Lung (tissue), 11 donors: ENCODE measurements at regions not wholly inside any gene's neighbourhood (a gene's known extent, or its start where the extent isn't known, plus 50 kb on each side); places are given as distances from the start of the nearest gene placed in this dataset.

Source experiments
- ATAC-seq: fragments of 200-7000 bp; cut with Tn5 transposase; one replicate; pipeline ENCODE4 v1.9.1; 2020; ENCODE audit warnings: moderate number of reproducible peaks; ENCODE audit not compliant: insufficient read depth, low FRiP score
- DNase-seq, 3 donors: peaks; one replicate each; pipeline ENCODE4 v3.0.0-alpha.2; 2013 to 2017
- H3K27ac ChIP-seq, 2 donors: one replicate each; pipeline ENCODE4 v1.5.1; 2013; ENCODE audit warnings: mild to moderate bottlenecking in 2 of 2, moderate library complexity in 2 of 2, control low read depth in 1 of 2, inconsistent platforms in 1 of 2, low read depth in 1 of 2, low read length in 1 of 2
- H3K27me3 ChIP-seq, 3 donors: one replicate each; pipeline ENCODE4 v1.5.1; 2013; ENCODE audit warnings: low read length in 2 of 3; ENCODE audit not compliant: control insufficient read depth in 3 of 3, insufficient read depth in 3 of 3
- H3K36me3 ChIP-seq, 4 donors: one replicate each; pipeline ENCODE4 v1.5.1; 2013; ENCODE audit warnings: low read length in 4 of 4, mild to moderate bottlenecking in 1 of 4, moderate library complexity in 1 of 4; ENCODE audit not compliant: control insufficient read depth in 4 of 4, insufficient read depth in 4 of 4
- H3K4me1 ChIP-seq, 5 donors: one replicate each; pipeline ENCODE4 v1.5.1; 2013; ENCODE audit warnings: low read length in 5 of 5, mild to moderate bottlenecking in 2 of 5, moderate library complexity in 1 of 5; ENCODE audit not compliant: control insufficient read depth in 5 of 5, insufficient read depth in 5 of 5
- H3K4me3 ChIP-seq: one replicate; pipeline ENCODE4 v1.5.1; 2013; ENCODE audit warnings: mild to moderate bottlenecking, control low read depth, moderate library complexity
- H3K9ac ChIP-seq, 2 donors: one replicate each; pipeline ENCODE4 v1.5.1; 2013; ENCODE audit warnings: low read length in 2 of 2, control low read depth in 1 of 2; ENCODE audit not compliant: insufficient read depth in 1 of 2
- H3K9me3 ChIP-seq, 4 donors: one replicate each; pipeline ENCODE4 v1.5.1; 2013; ENCODE audit warnings: low read length in 3 of 4, mild to moderate bottlenecking in 1 of 4, moderate library complexity in 1 of 4; ENCODE audit not compliant: control insufficient read depth in 4 of 4, insufficient read depth in 3 of 4
- WGBS, 2 donors: extraction: QIAGEN DNeasy Blood & Tissue Kit; methylation state at CpG; one replicate each; pipeline ENCODE4 v1.1.7; 2013; 5-methylcytosine and 5-hydroxymethylcytosine counted together
- TF ChIP-seq, protein P1 (sequence below): IDR thresholded peaks from 2 replicates; pipeline ENCODE4 v1.5.1; 2012; ENCODE audit warnings: mild to moderate bottlenecking; ENCODE audit errors: control extremely low read depth, extremely low read depth
- donor health status: control.
- donor health status: control.
- donor health status: Bipolar disorder and iron deficiency.
- donor health status: healthy.
- donor health status: DM: yes; HTN: yes; CAD: no.

DNA sequence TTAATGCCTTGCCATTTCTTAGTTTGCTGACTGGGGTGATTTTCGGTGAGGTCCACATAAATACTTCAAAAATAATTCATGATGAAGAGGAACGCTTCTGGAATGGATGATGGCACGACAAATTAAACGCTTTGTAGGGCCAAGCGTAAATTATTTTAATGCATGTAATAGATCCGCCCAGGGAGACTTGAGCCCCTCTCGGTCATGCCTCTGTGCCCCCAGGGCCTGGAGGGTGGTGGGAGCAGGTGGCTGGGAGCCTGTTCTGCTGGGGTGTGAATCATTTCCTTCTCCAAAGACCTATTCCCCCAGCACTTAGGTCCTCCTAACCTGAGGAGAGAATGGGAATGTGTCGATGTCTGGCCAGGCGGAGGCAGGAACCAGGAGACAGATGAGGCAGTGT lies 350.6 kb downstream of the ZNF536 start:
- TF ChIP-seq, protein P1, sequence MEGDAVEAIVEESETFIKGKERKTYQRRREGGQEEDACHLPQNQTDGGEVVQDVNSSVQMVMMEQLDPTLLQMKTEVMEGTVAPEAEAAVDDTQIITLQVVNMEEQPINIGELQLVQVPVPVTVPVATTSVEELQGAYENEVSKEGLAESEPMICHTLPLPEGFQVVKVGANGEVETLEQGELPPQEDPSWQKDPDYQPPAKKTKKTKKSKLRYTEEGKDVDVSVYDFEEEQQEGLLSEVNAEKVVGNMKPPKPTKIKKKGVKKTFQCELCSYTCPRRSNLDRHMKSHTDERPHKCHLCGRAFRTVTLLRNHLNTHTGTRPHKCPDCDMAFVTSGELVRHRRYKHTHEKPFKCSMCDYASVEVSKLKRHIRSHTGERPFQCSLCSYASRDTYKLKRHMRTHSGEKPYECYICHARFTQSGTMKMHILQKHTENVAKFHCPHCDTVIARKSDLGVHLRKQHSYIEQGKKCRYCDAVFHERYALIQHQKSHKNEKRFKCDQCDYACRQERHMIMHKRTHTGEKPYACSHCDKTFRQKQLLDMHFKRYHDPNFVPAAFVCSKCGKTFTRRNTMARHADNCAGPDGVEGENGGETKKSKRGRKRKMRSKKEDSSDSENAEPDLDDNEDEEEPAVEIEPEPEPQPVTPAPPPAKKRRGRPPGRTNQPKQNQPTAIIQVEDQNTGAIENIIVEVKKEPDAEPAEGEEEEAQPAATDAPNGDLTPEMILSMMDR, result no peak
- DNase-seq, result no peak
- Histone ChIP-seq H3K27me3 (no peaks in the 10 kb centered on the region), H3K4me3 (no peak overlapping the region), H3K9ac (no peak overlapping the region), H3K27ac (no peak overlapping the region), H3K4me1 (peaks cover 0 to 17% (median 0%) of the 10 kb centered on the region in 5 donors), H3K9me3 (no peaks in the 10 kb centered on the region), H3K36me3 (no peaks in the 10 kb centered on the region)
- 93 to 94% methylated on average over 9 of the region's 9 CpGs for WGBS, 2 donors
- no peak for ATAC-seq

DNA sequence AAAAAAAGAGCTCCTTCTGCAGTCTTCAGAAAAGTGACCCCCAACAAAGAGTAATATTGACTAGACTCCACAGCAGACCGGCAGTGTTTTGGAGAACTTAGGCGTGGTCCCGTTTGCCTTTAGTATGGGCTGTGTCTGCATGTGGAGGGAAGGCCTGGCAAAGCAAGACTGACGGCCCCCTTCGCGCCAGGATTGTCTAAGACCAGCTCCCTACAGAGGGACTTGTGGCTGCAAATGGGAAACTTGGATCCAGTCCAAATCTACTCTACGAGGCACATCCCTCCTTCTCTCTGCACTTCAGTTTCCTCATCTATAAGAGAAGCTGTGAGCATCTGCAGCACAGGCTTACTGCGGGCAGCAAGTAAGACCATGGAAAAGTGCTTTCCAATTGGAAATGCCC lies 350.0 kb downstream of the ZNF536 start:
- Histone ChIP-seq H3K27ac (no peak overlapping the region), H3K9me3 (no peaks in the 10 kb centered on the region), H3K36me3 (no peaks in the 10 kb centered on the region), H3K27me3 (no peaks in the 10 kb centered on the region), H3K4me1 (peaks cover 0 to 17% (median 0%) of the 10 kb centered on the region in 5 donors), H3K9ac (no peak overlapping the region), H3K4me3 (no peak overlapping the region)
- TF ChIP-seq, protein P1, result no peak
- no peak for DNase-seq
- WGBS, 2 donors, result 91 to 94% methylated on average over 8 of the region's 8 CpGs
- ATAC-seq, result no peak

DNA sequence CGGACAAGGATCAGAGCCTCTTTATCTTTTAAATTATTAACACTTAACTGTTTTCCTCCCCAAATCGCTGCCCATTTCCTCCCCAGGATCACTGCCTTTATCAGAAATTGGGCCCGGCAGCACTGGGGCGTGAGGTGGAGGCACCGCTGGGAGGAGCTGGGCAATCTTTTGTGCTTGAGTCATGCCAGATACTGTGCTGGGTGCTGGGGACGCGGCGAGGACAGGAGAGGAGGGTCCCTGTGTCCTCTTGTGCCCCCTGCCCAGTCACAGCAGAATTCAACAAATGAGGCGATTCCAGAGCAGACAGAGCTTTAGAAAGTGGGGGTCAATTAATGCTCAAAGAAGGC lies 347.8 kb downstream of the ZNF536 start:
- 13 to 22% methylated on average over 9 of the region's 9 CpGs for WGBS, 2 donors
- Histone ChIP-seq H3K9me3 (no peaks in the 10 kb centered on the region), H3K4me3 (peak overlapping the region; percentile 53), H3K4me1 (peaks cover 0 to 17% (median 0%) of the 10 kb centered on the region in 5 donors), H3K9ac (peak overlapping the region; percentile 55 to 76), H3K36me3 (no peaks in the 10 kb centered on the region), H3K27me3 (peaks cover 0 to 3% (median 0%) of the 10 kb centered on the region in 3 donors), H3K27ac (peak overlapping the region; percentile 36 to 71)
- DNase-seq (no peak), ATAC-seq (peak; percentile 55)
- TF ChIP-seq, protein P1, result no peak
